ENCODE measurements at regions not wholly inside any gene's neighbourhood (a gene's known extent, or its start where the extent isn't known, plus 50 kb on each side); places are given as distances from the start of the nearest gene placed in this dataset.

DNA sequence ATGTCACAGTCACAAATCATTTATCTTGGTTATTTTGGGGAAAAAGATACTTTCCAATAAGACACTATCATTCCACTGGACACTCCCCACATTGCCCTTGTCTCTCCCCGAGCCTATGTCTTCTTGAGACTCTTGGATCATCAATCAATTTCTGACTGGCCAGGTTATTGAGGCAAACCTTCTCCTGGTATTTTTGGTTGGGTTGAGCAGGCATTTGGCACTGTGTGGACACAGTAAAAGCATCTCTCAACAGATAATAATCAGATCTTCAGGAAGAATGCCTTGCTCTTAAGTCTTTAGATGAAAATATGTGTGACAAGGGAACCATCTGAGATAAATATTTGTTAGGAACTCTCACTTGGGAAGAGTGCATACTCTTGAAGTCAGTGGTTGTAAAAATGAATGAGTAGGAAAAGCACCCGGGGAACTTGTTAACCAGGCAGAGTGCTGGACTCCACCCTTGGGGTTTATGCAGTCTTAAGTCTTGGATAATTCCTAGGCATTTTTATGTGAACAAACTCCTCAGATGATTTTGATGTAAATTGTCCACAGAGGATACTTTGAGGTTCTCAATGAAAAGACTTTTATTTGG is 223.8 kb upstream of the CLINT1 start:
- no peak for DNase-seq

DNA sequence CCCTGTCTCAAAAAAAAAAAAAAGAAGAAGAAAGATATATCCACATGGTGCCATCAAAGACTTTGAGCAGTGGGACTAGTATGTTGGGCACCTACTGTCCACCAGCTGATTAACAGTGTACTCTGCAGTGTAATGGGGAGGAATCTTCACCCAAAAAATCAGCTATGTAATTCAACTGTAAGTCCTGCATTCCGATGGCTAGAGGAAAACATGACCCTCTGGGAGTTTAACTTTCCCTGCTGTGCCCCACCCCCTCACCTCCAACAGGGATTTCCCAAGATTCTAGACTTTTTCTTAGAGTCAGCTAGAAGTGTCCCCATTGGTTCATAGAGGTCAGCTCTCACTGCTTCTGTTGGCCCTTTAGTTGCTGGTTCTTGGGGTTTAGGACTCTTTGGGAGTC is 221.2 kb upstream of the CLINT1 start:
- DNase-seq, result no peak

DNA sequence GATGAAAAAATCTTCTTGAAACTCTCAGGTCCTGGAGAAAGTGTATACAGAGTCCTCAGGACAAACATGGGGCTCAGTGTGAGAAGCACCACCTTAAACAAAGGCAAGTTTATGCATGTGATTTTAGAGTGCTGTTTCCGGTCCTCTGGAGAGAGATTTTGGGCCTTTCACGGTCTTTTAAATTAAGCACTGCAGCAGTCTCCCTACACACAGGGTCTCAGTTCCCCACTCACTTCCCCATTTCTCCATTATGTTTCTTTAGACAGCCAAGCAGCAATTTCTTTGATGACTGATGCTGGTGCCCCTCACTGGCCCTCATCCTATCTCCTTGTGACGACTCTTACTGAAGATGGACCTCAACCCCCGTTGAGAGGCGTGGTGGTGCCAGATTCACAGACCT is 220.2 kb upstream of the CLINT1 start:
- no peak for DNase-seq

DNA sequence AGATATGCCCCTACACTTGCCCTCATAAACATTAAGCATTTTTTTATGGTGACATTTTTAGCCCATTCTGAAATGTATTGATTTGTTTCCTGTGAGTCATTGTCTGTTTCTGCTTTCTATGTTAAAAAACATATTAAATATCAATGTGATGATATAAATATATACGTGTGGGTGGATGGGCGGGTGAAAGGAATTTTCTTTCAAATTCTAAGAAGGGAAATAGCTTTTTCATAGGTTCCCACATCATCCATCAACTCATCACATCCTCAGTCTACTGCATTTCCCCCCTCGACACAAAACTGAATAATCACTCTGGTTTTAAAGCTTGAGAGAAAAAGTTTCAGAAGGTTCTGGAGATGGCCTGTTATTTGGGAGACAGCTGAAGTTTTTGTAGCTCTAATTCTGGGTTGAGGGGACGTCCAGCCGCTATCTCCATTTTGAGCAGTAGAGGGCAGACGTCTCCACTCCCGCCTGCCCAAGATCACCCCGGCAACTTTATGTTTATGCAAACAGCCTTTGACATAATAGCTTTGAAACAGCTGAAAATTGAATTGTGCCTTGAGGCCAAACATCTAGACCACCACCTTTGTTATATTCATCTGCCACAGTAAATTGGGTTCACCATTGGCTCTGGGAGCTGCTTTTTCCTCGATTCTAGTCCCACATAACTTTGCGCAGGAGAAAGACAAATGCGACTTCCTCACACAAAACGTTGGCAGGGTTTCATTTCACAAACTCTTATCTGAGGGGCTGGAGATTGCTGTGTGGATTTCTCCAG is 216.2 kb upstream of the CLINT1 start:
- DNase-seq, result peak; percentile 53

DNA sequence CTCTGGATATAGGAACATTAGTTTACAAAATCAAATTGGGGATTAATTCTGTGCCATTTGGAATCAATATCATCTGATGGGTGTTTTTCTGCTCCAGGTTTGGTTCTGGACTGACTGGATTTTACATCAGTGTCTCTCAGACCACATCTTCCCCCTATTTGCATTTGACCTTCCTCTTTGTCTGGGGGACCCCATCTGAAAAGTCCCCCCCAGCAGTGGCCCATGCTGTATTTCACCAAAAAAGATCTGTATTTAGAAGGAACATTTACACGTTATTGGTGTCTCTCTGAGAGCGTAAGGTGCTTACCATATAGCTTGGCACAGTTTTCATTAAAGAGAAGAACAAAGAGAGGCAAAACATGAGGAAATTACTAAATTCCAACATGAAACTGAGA is 215.6 kb upstream of the CLINT1 start:
- no peak for DNase-seq

DNA sequence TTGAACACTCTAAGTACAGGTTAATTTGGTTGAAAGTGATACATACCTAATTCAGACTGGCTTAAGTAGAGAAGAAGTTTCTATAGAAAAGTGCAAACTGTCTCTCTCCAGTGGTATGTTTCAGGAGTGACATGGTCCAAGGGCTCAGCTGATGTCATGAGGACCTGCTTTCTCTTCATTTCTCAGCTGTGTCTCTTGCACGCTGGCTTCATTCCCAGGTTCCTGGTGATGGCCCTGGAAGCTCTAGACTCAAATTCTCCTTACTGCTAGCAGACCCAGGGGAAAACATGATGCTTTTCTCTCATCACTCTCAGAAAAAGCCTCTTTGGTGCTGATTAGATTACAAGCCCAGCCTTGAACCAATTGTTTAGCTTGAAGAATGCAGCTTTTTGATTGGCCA is 211.9 kb upstream of the CLINT1 start:
- no peak for DNase-seq

DNA sequence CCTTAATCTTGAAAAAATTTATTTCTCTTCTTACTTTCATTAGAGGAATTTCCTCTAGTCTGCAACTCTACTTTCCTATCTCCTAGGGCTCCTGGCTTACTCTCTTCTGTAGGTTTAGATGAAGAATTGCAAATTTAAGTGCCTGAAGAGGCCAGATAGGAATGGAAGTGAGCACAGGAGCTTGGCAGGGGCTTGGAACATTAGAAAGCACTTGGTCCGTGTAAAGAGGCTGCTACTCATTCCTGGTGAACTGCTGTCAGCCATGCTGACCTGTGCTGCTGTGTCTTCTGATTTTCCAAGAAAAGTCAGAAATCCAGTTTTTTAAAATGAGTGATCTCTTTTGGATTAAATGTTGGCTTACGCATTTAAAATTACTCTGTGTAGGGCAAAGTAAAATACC is 210.9 kb upstream of the CLINT1 start:
- DNase-seq, result no peak

DNA sequence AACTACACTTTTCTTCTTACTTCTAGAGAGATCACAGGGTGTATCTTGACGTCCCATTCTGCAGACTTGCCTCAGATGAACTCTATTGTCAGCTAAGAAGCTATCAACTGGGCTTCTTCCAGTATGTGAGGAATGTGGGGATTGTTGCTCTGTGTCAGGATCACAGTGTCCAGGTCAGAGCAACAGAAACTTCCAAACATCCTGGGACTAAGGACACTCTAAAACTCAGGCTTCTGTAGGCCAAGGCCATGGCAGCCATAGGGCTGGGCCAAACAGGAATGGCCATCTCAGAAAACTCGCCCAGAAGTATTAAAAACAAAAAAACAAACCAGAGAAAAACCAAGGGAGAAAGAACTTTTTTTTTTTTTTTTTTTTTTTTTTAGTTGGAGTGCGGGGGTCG is 210.0 kb upstream of the CLINT1 start:
- no peak for DNase-seq

DNA sequence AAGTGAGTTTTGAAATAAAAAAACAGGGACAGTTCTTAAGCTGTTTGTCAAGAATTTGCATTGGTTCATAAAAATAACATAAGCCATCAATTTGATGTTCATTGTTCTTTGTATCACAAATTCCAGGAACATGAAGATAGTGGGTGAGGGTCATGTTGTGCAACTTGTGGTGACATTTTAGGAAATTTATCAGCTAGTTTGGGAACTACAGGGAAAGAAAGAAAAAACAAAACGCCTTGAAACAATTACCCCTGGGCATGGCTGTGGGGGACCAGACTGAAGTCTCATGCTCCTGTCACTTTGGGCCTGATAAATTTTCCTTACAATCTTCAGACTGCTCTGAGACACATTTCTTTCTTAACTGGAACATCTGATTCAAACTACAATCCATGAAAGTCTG is 207.1 kb upstream of the CLINT1 start:
- DNase-seq, result no peak

DNA sequence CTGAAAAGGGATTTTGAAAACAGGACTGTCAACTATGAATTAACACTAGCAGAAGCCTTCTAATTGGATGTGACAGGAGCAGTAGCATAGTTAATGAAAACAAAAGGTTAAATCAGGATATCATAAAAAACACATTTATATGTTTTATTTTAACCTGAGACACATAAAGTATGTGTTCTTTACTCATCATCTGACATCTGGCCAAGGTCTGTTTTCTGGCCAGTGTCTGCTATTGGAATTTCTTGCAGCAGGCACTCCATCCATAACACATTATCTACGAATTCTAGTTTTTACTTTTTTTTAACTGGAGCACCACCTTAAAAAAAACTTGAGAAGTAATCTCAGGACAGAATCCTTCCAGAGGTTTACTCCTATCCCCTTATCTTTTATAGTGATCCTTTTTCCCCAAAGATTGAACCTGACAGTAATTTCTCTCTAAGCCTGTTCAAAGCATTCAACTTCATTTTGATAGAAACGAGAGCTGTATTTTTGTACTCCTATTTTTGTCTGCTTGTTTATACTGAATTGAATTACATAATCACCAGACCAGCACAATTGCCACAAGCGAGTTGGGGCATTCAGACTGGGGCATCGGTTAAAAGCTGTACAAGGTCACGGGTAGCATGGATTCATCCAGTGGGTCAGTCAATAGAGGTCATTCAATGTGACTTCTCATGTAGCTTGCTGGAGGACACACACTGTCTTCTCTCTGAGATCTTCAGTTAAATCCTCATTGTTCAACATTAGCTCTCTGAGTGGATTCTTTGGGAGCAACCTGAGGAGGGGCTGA is 205.6 kb upstream of the CLINT1 start:
- DNase-seq, result no peak

DNA sequence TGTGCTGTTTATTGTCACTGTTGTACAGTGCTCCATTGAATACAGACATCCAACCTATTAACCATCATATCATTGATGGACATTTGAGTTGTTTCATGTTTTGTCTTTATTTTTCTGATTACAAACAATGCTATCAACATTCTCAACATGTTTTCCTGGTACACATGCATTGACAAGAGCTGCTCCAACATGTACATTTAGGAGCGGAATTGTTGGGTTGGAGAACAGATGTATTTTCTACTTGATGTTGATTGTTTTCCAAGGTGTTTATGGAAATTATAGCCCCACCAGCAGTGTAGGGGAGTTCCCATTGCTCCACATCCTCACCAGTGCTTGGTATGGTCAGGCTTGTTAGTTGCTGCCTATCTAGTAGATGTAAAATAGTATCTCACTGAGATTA is 204.1 kb upstream of the CLINT1 start:
- no peak for DNase-seq

DNA sequence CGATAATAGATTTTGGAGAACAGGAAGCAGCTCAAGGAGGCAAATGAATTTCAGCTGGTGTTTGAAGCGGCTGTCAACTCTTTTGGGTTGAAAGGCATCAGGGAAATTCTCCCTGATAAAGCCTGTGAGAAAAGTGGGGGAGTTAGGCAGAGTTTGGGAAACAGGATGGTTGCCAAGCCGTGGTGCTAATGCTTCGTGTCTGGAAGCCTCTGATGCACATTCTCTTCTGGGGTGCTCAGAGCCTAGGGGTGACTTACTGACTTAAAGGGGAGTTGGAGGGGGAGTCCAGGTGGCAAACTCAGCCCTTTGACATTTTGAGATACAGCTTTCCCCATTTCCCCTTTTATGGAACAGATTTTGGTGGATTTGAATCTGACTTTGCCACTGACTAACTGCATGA is 202.5 kb upstream of the CLINT1 start:
- no peak for DNase-seq

DNA sequence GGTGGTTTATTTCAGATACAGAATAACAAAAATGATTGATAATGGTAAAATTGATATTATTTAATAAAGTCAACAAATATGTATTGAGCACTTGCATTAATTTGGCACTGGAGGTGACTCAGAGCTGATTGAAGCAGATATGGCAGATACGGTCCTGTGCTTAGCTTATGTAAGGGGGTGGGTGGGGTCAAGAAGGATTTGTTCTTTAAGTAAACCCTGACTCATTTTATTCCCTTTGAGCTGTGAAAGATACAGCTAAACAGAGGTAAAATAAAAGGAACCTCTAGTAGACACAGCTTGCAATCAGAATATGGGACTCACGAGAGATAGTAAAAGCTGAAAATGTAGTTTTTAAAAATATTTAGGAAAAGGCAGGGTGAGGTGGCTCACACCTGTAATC is 201.3 kb upstream of the CLINT1 start:
- DNase-seq, result no peak

DNA sequence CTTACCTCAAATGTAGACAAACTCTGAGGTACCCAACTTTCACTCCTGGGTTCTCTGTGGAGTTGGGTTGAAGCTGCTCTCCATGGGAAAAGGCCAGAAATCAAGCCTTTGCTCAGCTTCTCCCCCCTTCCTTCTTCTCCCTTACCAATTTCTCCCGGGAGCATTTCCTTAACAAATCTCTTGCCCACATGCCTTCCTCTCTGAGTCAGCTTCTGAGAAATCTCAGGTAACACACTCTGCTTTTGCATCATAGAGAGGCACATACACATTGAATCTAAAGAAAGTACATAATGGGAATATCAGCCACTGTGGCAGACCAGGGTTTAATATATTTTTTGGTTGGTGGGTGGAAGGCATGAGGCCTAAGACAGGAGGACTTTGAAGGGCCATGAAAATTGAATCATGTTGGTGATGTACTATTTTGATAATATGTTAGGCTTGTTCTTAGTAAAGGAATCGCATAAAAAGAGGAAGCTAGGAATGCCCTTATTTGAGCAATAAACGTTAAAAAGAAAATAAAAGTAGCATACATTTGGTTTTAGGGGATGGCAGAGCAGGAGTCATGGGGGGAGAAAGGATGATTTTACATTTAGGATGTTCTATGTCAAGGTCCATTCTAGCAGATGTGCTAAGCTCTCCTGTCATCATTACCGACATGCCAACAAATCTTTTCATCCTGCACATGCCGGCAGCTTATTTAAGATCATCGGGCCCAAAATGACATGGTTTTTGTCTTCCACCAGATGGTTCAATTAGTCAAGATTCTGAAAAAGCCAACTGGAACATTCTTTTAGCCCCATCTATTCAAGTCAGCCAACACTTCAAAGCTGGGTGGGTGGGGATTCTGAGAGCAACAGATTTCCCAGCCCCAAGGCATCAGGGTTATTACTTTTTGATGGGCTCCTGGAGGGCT is 199.5 kb upstream of the CLINT1 start:
- no peak for DNase-seq

DNA sequence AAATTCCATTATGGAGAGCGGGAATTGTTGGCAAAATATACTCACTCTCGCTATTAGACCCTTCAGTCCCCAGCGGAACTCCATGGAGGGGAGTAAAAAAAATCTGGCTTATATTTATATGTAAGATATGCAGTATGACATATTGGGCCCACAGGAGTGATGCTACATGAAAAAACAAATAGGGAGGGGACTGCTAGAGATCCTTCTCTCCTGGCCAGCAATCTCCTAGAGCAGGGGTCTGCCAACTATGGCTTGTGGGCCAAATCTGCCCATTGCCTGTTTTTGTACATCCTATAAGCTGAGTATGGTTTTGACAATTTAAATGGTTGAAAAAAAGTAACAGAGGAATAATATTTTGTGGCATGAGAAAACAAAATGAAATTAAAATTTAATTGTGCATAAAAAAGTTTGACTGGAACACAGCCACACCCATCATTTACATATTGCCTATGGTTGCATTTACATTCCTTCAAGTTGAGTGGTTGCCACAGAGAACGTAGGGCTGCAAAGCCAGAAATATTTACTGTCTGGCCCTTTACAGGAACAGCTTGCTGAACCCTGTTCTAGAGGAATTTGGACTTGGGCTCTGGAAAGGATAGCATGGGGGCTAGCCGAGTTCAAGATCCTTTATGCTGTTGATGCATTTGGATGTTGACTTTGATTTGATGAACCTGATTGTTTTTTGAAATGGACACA is 197.3 kb upstream of the CLINT1 start:
- no peak for DNase-seq

DNA sequence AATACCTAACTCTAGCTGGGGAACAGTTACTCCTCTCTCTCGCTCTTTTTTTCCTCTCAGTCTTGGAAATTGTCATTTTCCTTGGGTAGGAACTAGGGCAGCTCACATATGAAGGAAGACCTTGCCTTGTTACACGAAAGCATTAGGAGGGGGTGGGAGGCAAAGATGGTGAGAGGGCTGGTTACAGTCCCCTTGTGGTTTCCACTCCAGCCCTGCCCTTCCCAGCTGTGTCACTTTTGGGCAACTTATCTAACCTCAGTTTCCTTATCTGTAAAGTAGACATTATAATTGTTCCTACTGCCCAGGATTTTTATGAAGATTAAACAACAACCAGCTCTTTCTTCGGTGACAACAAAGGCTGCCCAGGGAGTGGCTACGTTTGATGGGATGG is 196.2 kb upstream of the CLINT1 start:
- no peak for DNase-seq

DNA sequence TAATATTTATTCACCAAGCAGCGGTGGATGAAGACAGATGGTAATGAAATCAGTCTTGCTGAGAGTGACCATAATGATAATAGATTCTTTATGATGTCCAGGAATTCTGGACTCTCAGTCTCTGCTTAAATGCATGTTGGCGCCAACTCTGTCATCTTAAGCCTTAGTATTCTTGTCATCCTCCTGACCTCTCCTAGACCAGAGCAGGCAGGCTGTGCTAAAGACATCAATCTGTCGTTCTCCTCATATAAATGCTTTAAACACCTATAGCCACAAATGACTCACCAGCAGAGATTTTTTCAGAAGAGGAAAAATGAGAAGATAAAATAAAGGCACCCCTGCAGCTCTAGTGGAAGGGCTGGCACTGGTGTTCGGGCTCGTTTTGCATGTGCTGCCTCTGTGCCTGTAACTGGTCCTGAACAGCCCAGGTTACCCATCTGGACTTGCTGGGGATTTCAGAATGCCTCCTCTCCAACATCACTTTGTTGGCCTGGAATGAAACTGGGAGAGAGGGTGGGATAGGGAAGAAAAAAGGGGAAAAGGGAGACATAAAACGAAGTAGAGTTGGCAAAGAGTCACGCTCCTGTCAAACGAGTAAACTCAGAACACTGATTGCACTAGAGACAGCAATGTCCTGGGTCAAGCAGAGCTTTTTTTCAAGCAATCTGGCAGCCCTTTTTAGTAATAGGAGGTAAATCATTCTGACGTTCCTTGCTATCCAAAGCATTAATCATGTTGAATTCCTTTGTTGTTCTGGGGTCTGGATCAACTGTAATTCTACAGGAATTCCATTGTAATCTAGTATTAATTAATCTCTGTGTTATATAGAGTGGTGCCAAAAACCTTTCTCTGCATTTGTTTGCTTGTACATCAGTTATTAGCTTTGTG is 195.5 kb upstream of the CLINT1 start:
- DNase-seq, result no peak

DNA sequence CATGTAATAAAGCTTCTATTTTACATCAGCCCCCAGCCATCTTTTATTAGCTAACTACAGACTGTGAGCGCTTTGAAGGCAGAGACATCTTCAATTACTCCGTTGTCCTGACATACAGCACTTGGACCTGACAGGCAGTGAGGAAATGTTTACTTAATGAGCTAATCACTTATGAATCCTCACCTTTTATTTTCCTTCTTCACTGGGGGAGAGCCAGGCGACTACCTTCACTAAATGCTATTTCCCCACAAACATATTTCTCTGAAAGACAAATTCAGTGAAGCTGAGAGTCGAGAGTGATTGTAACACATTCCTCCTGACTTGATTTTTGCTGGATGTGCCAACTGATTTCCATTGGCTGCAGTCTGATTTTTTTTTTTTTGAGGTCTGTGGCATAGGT is 192.1 kb upstream of the CLINT1 start:
- no peak for DNase-seq

DNA sequence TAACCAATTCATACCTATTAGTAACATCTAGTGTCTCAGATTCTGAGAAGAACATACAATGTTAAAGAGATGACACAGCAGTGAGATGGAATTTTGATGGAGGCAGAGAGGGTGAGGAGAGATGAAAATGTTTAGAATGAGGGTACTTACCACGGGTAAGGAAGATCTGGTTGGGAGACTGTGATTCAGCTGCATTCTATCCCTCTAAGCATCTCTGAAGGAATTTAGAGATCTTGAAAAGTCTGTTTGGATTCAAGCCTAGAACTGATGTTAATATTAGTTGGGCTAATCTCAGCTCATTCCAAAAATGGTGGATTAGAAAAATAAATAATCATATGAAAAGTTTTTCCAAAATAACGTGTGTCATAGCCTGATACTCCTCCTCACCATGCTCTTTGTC is 191.5 kb upstream of the CLINT1 start:
- DNase-seq, result no peak

DNA sequence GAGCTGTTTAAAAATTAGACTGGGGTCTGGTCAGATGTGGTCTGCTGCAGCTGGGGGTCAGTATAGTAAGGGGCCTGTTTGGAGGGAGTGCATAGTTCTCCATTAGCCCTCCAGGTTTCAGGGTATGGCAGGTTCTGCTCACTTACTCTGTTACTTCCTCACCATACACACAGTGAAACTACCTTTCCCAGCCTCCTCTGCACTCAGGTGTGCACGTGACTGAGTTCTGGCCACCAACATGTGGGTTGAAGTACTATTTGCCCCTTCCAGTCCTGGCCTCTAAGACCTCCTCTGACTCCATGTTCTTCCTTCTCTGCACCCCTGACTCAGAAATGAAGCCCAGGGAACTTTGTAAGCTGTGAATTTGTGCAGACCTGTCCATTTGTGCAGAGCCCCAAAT is 190.5 kb upstream of the CLINT1 start:
- no peak for DNase-seq

DNA sequence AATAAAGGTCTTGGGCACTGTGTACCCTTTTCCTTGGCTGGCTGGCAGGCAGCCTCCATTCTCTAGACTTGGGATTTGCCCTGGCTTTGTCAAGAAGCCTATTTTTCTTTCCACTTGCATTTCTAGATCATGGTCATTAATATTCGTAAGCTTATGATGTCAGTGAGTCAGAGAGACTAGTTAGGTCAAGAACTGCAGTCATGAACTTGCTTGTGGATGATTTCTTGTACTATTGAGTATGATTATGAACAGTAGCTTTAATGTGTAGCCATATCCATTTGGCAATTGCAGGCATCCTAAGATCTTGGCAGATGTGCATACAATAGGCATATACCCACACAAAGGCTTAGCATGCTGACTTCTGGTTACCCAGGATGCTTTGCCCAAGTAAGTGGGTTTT is 186.8 kb upstream of the CLINT1 start:
- no peak for DNase-seq

All from RPMI8226 (cell line).